Frontal cortex (tissue), 4 donors: ENCODE measurements at regions not wholly inside any gene's neighbourhood (a gene's known extent, or its start where the extent isn't known, plus 50 kb on each side); places are given as distances from the start of the nearest gene placed in this dataset. TPM values are rescaled to one million over a fixed set of nuclear protein-coding genes. Genes with fewer than 3 reads are reported as not detected.
"Not testable (repeated sequence)": the region's sequence is repeated elsewhere in the genome, so short reads cannot be mapped to it uniquely, and the experiment has no call there.

Experiments used
- DNase-seq, 2 donors: peaks; one replicate each; pipeline ENCODE4 v3.0.0; 2012; ENCODE audit warnings: low spot score in 2 of 2
- FAIRE-seq: peaks from 2 replicates; lab custom pipeline; 2012; peaks lifted over from hg19 to GRCh38; lab: Jason Lieb, UNC
- small RNA-seq: library from RNA; depleted of rRNA; stranded (forward); fragments of <200 nt; gene quantifications from one replicate; pipeline ENCODE3, GENCODE V24; 2014
- donor health status: control.
- donor health status: control.
- donor health status: control.

DNA sequence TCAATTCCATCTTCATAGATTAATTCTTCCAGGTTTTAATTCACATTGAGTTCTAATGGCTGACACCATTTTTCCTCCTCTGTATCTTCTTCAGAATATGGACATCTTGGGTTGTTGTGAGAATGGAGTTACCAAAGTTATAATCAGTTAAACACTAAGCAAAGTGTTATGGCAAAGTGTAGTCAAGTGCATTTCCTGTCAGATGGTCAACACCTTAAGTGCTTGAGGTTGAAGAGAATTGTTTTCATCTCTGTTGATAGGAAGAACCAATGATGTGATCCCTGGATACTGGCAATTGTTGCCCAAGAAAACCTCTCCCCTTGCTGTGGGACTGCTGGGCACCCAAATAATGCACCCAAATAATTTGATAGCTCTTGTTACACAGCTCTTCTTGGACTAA lies 102.6 kb upstream of the SATB1 start:
- FAIRE-seq (no peak), DNase-seq (no peak)

DNA sequence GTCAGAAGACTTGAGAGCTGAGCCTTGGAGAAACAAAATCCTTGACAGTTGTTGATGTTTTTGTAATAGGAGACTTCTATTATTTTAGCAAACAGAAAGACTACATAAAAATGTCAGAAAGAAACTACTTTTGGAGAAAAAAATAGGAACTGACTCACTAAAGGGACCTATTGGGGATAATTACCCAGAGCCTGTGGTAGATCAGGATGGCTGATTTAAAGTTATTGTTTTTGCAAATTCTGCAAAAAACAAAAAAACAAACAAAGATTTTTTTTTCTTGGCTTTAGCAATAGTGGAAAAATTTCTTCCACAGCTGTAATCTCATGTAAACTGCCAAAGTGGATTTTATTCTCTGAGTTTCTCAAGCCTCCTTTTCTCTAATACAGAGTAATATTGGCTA lies 101.5 kb upstream of the SATB1 start:
- no peak for DNase-seq
- no peak for FAIRE-seq

DNA sequence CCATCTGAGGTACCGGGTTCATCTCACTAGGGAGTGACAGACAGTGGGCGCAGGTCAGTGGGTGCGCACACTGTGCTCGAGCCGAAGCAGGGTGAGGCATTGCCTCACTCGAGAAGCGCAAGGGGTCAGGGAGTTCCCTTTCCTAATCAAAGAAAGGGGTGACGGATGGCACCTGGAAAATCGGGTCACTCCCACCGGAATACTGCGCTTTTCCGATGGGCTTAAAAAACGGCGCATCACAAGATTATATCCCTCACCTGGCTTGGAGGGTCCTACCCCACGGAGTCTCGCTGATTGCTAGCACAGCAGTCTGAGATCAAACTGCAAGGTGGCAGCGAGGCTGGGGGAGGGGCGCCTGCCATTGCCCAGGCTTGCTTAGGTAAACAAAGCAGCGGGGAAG lies 91.0 kb upstream of the SATB1 start:
- DNase-seq, FAIRE-seq: not testable (repeated sequence)

DNA sequence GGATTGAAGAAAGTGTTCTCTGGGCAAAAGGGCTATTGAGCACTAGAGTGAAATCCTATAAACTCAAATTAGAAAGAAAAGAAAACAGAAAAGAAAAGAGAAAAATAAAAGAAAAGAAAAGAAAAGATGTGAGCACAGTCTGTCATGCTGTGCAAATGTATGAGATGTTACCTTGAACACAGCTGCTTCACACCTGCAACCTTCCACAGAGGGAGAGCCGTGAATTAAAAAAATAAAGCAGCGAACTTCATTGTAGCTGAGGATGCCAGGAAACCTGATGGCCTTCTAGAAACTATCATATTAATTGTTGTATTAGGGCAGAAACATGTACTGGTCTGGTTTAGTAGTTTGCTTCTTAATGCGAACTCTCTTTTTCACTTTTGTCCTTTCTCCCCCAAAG lies 88.0 kb upstream of the SATB1 start:
- FAIRE-seq (no peak), DNase-seq (no peak)

DNA sequence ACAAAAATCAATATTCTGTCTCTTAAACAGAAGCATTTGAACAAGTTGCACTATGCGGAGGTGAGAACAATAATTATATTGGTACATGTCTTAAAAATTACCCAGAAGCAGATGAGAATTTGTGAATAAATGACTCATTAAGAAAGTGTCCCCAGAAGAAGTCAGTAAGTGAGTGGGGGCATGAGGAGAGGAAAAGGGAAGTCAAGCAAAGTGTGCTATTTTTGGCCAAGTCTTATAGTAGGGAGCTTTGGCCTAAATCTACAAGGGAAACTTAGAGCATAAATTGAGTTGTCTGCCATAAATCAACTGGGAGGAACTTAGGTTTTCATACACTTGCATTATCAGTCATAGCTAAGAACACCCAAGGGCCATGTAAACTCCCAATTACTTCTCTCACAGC lies 86.9 kb upstream of the SATB1 start:
- no peak for DNase-seq
- no peak for FAIRE-seq

DNA sequence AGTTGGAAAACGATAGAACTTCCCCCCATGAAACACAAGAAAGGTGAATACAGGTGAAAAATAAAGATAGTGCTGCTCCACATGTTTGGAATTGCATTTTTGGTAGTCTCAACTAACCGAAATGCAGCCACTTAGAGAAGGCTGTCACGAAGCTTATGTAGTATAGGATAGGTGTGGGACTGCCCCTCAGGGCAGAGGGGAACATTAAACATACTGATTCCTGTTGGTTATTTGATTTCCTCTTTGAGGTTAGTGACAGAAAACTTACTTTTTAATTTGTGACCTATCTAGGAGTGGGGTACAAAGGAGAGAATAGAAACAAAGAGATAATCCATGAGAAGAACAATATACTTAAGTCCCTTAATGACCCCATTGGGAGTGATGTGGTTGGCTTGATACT lies 85.8 kb upstream of the SATB1 start:
- no peak for FAIRE-seq

DNA sequence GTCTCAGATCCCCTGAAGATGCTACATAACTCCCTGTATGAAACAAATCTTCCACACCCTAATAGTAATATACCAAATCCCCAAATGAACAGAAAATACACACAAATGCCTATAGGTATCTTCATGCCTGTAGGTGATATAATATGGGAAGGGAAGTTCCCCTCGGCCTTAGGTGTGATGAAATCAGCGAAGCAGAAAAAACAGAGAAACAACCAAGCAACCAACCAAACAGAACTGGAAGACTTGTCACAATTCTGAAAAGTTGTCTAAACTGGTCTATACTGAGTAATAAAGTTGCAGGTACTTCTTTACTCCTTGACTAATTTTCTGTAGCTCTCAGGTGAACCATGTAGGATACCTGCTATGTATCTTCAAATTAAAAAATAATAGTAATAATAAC lies 82.2 kb upstream of the SATB1 start:
- FAIRE-seq (no peak), DNase-seq (no peak)

More for the DNA sequence above, 85.8 kb upstream of the SATB1 start:
- no peak for DNase-seq

DNA sequence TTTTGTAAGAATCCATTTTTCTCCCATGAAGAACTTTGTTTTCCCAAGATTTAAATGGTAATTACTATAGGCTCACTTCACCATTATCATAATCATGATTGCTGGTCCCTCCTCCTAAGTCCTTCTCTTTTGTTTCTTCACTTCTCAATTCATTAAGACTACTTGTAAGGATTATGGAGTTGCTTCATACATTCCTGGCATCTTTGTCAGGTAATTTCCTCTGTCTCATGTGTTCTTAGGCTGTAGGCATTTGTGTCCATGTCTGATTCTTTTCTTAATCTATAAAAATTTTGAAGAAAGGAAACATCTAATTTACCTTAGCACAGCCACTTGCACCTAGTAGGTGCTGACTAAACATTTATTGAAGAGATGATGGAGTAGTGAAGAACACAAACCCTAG lies 79.9 kb upstream of the SATB1 start:
- DNase-seq (no peak), FAIRE-seq (no peak)

DNA sequence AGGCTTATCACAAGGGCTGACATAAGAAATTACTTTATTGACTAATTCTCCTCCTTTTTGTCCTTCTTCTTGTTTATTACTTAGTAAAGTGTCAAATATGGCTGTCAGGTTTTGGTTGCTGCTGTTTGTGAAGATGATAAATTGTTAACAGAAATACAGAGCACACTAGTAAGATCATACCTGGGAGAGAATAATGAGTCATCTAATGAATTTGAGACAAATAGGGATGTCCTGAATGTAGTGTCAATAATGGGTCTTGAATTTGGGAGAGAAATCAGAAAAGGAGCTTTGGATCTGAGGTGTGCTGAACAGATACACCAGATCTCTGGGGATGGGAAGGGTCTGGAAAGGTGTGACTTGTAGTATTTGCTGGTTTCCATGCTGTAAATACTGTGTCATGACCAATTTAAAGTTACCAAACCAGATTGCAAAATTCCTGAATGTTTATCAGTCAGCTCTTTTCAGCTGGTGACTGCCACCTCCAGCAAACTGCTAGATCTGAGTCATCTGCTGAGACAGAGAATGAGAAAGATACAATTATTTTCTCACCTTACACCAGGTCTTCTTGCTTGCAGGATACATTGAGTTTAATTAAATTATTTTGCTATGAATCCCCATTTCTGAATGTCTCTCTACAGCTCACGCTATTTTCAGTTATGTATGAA lies 76.7 kb upstream of the SATB1 start:
- FAIRE-seq = no peak
- DNase-seq = no peak

DNA sequence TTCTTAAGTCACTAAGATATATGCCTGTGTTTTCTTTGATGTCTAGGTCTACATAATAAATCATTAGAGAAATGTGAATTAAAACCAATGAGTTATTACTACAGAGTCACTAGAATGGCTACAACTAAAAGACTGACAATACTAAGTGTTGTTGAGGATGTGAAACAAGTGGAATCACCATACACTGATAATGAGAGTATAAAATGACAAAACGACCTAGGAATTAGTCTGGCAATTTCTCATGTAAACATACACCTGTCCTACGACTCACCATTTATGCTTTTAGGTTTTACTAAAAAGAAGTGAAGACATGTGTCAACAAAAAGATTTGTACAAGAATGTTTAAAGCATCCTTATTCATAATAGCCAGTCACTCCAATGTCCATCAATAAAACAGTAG lies 75.2 kb upstream of the SATB1 start:
- FAIRE-seq = no peak
- DNase-seq = no peak

DNA sequence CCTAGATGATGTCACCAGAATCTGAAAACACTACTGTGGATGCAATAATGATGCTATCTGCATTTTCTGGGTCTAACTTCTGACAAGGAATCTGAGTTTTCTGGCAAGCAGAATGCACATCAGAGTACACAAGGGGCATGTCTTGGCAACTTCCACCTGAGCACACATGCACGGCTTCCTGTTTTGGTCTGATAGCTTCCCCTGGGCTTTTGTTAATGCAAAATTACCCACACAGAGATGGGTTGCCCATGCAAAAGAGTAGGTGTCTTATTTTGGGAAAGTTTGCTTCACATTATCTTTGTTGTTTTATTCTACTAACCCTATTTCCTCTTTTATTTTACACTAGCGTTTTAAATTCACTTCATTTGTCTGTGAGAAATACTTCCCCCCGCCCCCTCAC lies 74.2 kb upstream of the SATB1 start:
- no peak for FAIRE-seq

DNA sequence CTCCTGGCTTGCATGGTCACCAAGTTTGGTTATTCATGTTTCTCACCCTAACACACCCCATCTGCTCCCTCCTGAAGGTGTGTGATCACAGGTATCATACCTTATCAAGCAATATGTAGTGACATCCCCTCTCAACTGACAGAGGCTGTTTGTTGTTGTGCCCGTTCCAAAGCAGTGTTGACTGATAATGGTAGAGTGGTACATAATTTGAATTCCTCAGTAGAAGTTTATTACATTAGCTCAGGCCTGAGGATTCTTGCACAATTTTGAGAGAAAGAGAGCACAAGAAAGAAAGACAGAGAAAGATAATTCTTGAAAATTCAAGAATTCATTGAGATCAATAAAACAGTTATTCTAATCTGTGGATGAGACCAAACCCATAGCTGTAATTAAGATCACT lies 69.1 kb upstream of the SATB1 start:
- FAIRE-seq (no peak), DNase-seq (no peak)

More for the DNA sequence above, 74.2 kb upstream of the SATB1 start:
- no peak for DNase-seq

DNA sequence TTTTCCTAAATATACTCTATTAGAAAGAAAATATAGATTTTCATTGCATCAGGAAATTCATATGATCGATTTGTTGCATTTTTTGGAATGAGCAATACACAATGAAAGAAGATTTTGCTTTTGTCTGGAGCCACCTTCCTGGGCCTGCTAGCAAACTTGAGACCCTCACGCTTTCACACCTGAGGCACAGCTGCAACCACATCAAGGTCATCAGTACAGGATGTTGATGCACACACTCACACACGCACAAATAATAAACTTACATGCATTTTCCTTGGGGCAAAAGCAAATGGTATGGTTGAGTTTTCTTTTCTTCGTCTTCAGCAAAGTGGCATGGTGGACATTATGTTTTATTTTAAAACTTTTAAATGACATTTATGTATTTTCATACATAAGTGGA lies 64.8 kb upstream of the SATB1 start:
- FAIRE-seq = no peak
- DNase-seq = no peak

DNA sequence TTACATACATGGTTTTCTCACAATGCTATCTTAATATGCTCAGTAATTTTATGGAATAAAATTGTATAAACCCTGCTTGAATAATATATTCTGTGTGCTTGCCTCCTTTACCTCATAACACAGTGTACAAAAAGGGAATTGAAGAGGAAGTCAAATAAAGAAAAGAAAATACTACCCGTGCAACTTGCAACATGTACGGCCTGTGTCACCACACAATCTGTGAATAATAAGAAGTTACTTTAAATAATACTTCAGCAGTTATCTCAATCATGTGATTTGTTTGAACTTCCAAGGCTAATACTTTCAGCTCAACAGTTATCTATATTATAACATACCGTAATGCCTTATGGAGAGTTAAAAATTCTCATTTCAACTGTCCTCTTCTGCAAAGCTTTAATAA lies 58.1 kb upstream of the SATB1 start:
- no peak for FAIRE-seq
- DNase-seq = no peak

DNA sequence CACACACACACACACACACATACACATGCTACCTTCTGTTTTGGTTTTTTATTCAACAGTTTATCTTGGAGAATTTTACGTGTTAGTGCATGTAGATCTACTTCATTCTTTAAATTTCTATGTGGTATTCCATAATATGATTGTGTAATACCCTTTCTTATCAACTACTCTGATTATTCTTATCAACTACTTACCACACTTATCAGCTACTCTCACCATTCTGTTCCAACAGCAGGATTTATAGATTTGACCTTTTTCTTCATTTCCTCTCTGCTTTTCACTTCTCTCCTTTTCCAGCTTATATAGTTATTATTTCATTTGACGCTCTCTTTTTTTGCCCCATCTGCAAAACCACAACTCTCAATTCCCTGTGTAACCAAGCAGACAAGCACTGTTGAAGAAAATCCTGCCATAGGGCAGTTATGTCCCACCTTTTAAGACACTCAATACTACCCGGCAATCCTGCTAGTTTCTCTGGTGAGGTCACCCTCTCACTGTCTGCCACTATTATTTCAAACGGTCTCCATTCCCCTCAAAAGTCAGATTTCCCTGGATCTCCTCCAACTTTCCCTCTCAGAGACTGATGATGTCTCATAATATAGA lies 56.9 kb upstream of the SATB1 start:
- FAIRE-seq = no peak

DNA sequence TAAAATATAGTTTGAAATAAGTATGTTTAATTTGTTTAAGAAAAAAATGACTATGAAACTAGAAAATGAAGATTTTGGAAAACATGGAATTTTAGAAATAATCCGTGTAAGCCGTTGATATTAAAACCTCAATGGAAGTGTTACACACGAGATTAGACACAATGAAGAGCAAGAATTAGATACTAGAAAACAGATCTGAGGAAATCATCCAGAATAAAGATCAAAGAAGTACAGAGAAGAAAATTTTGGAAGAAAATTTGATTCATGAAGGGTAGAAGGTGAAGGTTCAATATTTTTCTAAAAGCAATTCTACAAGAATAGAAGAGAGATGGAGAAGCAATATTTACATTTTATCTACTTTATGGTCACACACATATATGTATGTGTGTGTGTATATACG lies 52.5 kb upstream of the SATB1 start:
- peak; percentile 50 for FAIRE-seq

More for the DNA sequence above, 56.9 kb upstream of the SATB1 start:
- DNase-seq = no peak

More for the DNA sequence above, 52.5 kb upstream of the SATB1 start:
- no peak for DNase-seq

Small RNA genes lying in the stretch of these regions (small RNA-seq; reads per million reads assigned to genes)
- gene RNU6-138P = not detected
